ENCODE measurements at regions not wholly inside any gene's neighbourhood (a gene's known extent, or its start where the extent isn't known, plus 50 kb on each side); places are given as distances from the start of the nearest gene placed in this dataset.

GRCh38 chr5:97923496-97923895 is 740.4 kb upstream of the RIOK2 start:
- no peak for DNase-seq (ENCODE audit: low read depth)
- no peak for TF ChIP-seq CTCF (IDR thresholded peaks at IDR 0.05; ENCODE audit: low read depth, low read length, missing control alignments)
- no peak overlapping the region for H3K4me3 ChIP-seq (ENCODE audit: low read depth, low read length)

- H3K4me3 ChIP-seq (ENCODE audit: low read depth, low read length): no peak overlapping the region
- DNase-seq (ENCODE audit: low read depth): no peak
- no peak for TF ChIP-seq CTCF (IDR thresholded peaks at IDR 0.05; ENCODE audit: low read depth, low read length, missing control alignments)
Observed at GRCh38 chr5:97923997-97924396, 741.0 kb upstream of the RIOK2 start.

GRCh38 chr5:97929383-97929782 is 746.3 kb upstream of the RIOK2 start:
- TF ChIP-seq CTCF (IDR thresholded peaks at IDR 0.05; ENCODE audit: low read depth, low read length, missing control alignments): no peak
- DNase-seq (ENCODE audit: low read depth): no peak

GRCh38 chr5:97931829-97932228 is 748.8 kb upstream of the RIOK2 start:
- no peak for TF ChIP-seq CTCF (IDR thresholded peaks at IDR 0.05; ENCODE audit: low read depth, low read length, missing control alignments)

More at GRCh38 chr5:97929383-97929782, 746.3 kb upstream of the RIOK2 start:
- no peak overlapping the region for H3K4me3 ChIP-seq (ENCODE audit: low read depth, low read length)

GRCh38 chr5:97936231-97936630 is 753.2 kb upstream of the RIOK2 start:
- H3K4me3 ChIP-seq (ENCODE audit: low read depth, low read length): no peak overlapping the region
- TF ChIP-seq CTCF (IDR thresholded peaks at IDR 0.05; ENCODE audit: low read depth, low read length, missing control alignments): no peak
- DNase-seq (ENCODE audit: low read depth): no peak

More at GRCh38 chr5:97931829-97932228, 748.8 kb upstream of the RIOK2 start:
- no peak for DNase-seq (ENCODE audit: low read depth)
- no peak overlapping the region for H3K4me3 ChIP-seq (ENCODE audit: low read depth, low read length)

- H3K4me3 ChIP-seq (ENCODE audit: low read depth, low read length): no peak overlapping the region
- TF ChIP-seq CTCF (IDR thresholded peaks at IDR 0.05; ENCODE audit: low read depth, low read length, missing control alignments): no peak
- no peak for DNase-seq (ENCODE audit: low read depth)
Observed at GRCh38 chr5:97937846-97938245, 754.8 kb upstream of the RIOK2 start.

- no peak for DNase-seq (ENCODE audit: low read depth)
- H3K4me3 ChIP-seq (ENCODE audit: low read depth, low read length): no peak overlapping the region
- TF ChIP-seq CTCF (IDR thresholded peaks at IDR 0.05; ENCODE audit: low read depth, low read length, missing control alignments): no peak
Observed at GRCh38 chr5:97943036-97943435, 760.0 kb upstream of the RIOK2 start.

Measured in GM12864 (cell line).